ENCODE measurements at regions not wholly inside any gene's neighbourhood (a gene's known extent, or its start where the extent isn't known, plus 50 kb on each side); places are given as distances from the start of the nearest gene placed in this dataset.

- no peak for TF ChIP-seq CTCF (IDR thresholded peaks at IDR 0.05; ENCODE audit: low read depth, low read length, missing control alignments)
- DNase-seq (ENCODE audit: low read depth): no peak
- in situ Hi-C loops (cut with HindIII; ENCODE audit: low sequenced_read_pairs): no loop called here
- H3K4me3 ChIP-seq (ENCODE audit: low read depth, low read length): no peak overlapping the region
Measured at GRCh38 chr21:26748066-26748465, 97.1 kb downstream of the ADAMTS1 start.

- in situ Hi-C loops (cut with HindIII; ENCODE audit: low sequenced_read_pairs): no loop called here
- no peak for DNase-seq (ENCODE audit: low read depth)
- no peak overlapping the region for H3K4me3 ChIP-seq (ENCODE audit: low read depth, low read length)
- TF ChIP-seq CTCF (IDR thresholded peaks at IDR 0.05; ENCODE audit: low read depth, low read length, missing control alignments): no peak
Measured at GRCh38 chr21:26747216-26747615, 98.0 kb downstream of the ADAMTS1 start.

GRCh38 chr21:26743524-26743923 lies 101.7 kb downstream of the ADAMTS1 start:
- H3K4me3 ChIP-seq (ENCODE audit: low read depth, low read length): no peak overlapping the region
- in situ Hi-C loops (cut with HindIII; ENCODE audit: low sequenced_read_pairs): no loop called here
- DNase-seq (ENCODE audit: low read depth): no peak
- TF ChIP-seq CTCF (IDR thresholded peaks at IDR 0.05; ENCODE audit: low read depth, low read length, missing control alignments): no peak

- DNase-seq (ENCODE audit: low read depth): no peak
- no peak overlapping the region for H3K4me3 ChIP-seq (ENCODE audit: low read depth, low read length)
- TF ChIP-seq CTCF (IDR thresholded peaks at IDR 0.05; ENCODE audit: low read depth, low read length, missing control alignments): no peak
- in situ Hi-C loops (cut with HindIII; ENCODE audit: low sequenced_read_pairs): no loop called here
Measured at GRCh38 chr21:26739189-26739588, 106.0 kb downstream of the ADAMTS1 start.

- no peak overlapping the region for H3K4me3 ChIP-seq (ENCODE audit: low read depth, low read length)
- DNase-seq (ENCODE audit: low read depth): no peak
- no peak for TF ChIP-seq CTCF (IDR thresholded peaks at IDR 0.05; ENCODE audit: low read depth, low read length, missing control alignments)
- in situ Hi-C loops (cut with HindIII; ENCODE audit: low sequenced_read_pairs): no loop called here
Measured at GRCh38 chr21:26736449-26736848, 108.8 kb downstream of the ADAMTS1 start.

- peak; percentile 58 for TF ChIP-seq CTCF (IDR thresholded peaks at IDR 0.05; ENCODE audit: low read depth, low read length, missing control alignments)
- no peak overlapping the region for H3K4me3 ChIP-seq (ENCODE audit: low read depth, low read length)
- peak; percentile 32 for DNase-seq (ENCODE audit: low read depth)
- in situ Hi-C loops (cut with HindIII; ENCODE audit: low sequenced_read_pairs): no loop called here
Measured at GRCh38 chr21:26732432-26733221, 112.6 kb downstream of the ADAMTS1 start.
